NCI-H2196 (cell line): ENCODE measurements at regions not wholly inside any gene's neighbourhood (a gene's known extent, or its start where the extent isn't known, plus 50 kb on each side); places are given as distances from the start of the nearest gene placed in this dataset.
A peak's percentile ranks its signal among the peaks of the same experiment; 100 is the strongest.

Experiments
- DNase-seq: peaks from one replicate; lab custom pipeline; 2025; ENCODE audit not compliant: unreplicated experiment; lab: John Stamatoyannopoulos, UW

GRCh38 chr18:47758000-47758399 is 172.5 kb downstream of the SMAD2 start:
- DNase-seq = no peak

- peak; percentile 74 for DNase-seq
Measured at GRCh38 chr18:47756364-47757016, 174.0 kb downstream of the SMAD2 start.

GRCh38 chr18:47755102-47755456 is 175.4 kb downstream of the SMAD2 start:
- no peak for DNase-seq

- DNase-seq = peak; percentile 66
Measured at GRCh38 chr18:47754311-47755101, 176.0 kb downstream of the SMAD2 start.

GRCh38 chr18:47752796-47753645 is 177.4 kb downstream of the SMAD2 start:
- no peak for DNase-seq

- no peak for DNase-seq
Measured at GRCh38 chr18:47750889-47751423, 179.5 kb downstream of the SMAD2 start.

- DNase-seq = no peak
Measured at GRCh38 chr18:47749600-47749973, 180.9 kb downstream of the SMAD2 start.

GRCh38 chr18:47748847-47749599 is 181.4 kb downstream of the SMAD2 start:
- DNase-seq = peak; percentile 89

- no peak for DNase-seq
Measured at GRCh38 chr18:47748093-47748796, 182.2 kb downstream of the SMAD2 start.

- no peak for DNase-seq
Measured at GRCh38 chr18:47747260-47747795, 183.1 kb downstream of the SMAD2 start.

- no peak for DNase-seq
Measured at GRCh38 chr18:47746615-47747014, 183.8 kb downstream of the SMAD2 start.

GRCh38 chr18:47745227-47745626 is 185.2 kb downstream of the SMAD2 start:
- DNase-seq = no peak

GRCh38 chr18:47737956-47738355 is 192.5 kb downstream of the SMAD2 start:
- DNase-seq = no peak

GRCh38 chr18:47737198-47737830 is 193.1 kb downstream of the SMAD2 start:
- no peak for DNase-seq

- no peak for DNase-seq
Measured at GRCh38 chr18:47736376-47737140, 193.9 kb downstream of the SMAD2 start.

GRCh38 chr18:47735041-47735702 is 195.3 kb downstream of the SMAD2 start:
- DNase-seq = no peak

GRCh38 chr18:47731276-47731675 is 199.2 kb downstream of the SMAD2 start:
- DNase-seq = no peak

GRCh38 chr18:47730795-47731194 is 199.7 kb downstream of the SMAD2 start:
- no peak for DNase-seq
